Neural progenitor cell (in vitro differentiated cells): ENCODE measurements at regions not wholly inside any gene's neighbourhood (a gene's known extent, or its start where the extent isn't known, plus 50 kb on each side); places are given as distances from the start of the nearest gene placed in this dataset.

Experiments used
- DNase-seq: peaks from one replicate; pipeline ENCODE4 v3.0.0-alpha.2; 2016; ENCODE audit warnings: low spot score
- H2AFZ ChIP-seq: fragments of 200-600 bp; sonication (generic); replicated peaks from 2 replicates; pipeline ENCODE4 v1.6.1; 2016; ENCODE audit warnings: antibody characterized with exemption
- H3F3A ChIP-seq: fragments of 200-600 bp; sonication (generic); 2 replicates; pipeline ENCODE4 v1.6.1; 2016; ENCODE audit warnings: antibody characterized with exemption, low read depth
- H3K27ac ChIP-seq: fragments of 200-600 bp; sonication (generic); 2 replicates; pipeline ENCODE4 v1.5.1; 2016; ENCODE audit warnings: mild to moderate bottlenecking
- H3K27me3 ChIP-seq: fragments of 200-600 bp; sonication (generic); 2 replicates; pipeline ENCODE4 v1.6.1; 2016; ENCODE audit warnings: mild to moderate bottlenecking, moderate library complexity
- H3K36me3 ChIP-seq: fragments of 200-600 bp; sonication (generic); 2 replicates; pipeline ENCODE4 v1.5.1; 2016
- H3K4me1 ChIP-seq: fragments of 200-600 bp; sonication (generic); 2 replicates; pipeline ENCODE4 v1.6.1; 2016; ENCODE audit warnings: mixed run types
- H3K4me2 ChIP-seq: fragments of 200-600 bp; sonication (generic); 2 replicates; pipeline ENCODE4 v1.6.1; 2016
- H3K4me3 ChIP-seq: fragments of 200-600 bp; sonication (generic); 2 replicates; pipeline ENCODE4 v1.5.1; 2016
- H3K79me2 ChIP-seq: fragments of 200-600 bp; sonication (generic); 2 replicates; pipeline ENCODE4 v1.6.1; 2016; ENCODE audit warnings: low read depth
- H3K9ac ChIP-seq: fragments of 200-600 bp; sonication (generic); 2 replicates; pipeline ENCODE4 v1.6.1; 2016
- H3K9me3 ChIP-seq: fragments of 200-600 bp; sonication (generic); 2 replicates; pipeline ENCODE4 v1.5.1; 2016; ENCODE audit warnings: low read depth
- H4K20me1 ChIP-seq: fragments of 200-600 bp; sonication (generic); 2 replicates; pipeline ENCODE4 v1.6.1; 2016; ENCODE audit warnings: low read depth
- H3K27ac Mint-ChIP-seq: 3 replicates; pipeline ENCODE4 v1.8.0; 2021; ENCODE audit warnings: mixed read lengths
- H3K27me3 Mint-ChIP-seq: 2 replicates; pipeline ENCODE4 v1.8.0; 2022; ENCODE audit warnings: low read depth, mild to moderate bottlenecking, inconsistent platforms, moderate library complexity, mixed read lengths; ENCODE audit not compliant: insufficient read depth
- H3K36me3 Mint-ChIP-seq: 3 replicates; pipeline ENCODE4 v1.8.0; 2021; ENCODE audit warnings: mixed read lengths
- H3K4me1 Mint-ChIP-seq: 3 replicates; pipeline ENCODE4 v1.8.0; 2021; ENCODE audit warnings: mixed read lengths
- H3K4me3 Mint-ChIP-seq: 3 replicates; pipeline ENCODE4 v1.8.0; 2021; ENCODE audit warnings: mild to moderate bottlenecking, moderate library complexity, mixed read lengths
- H3K9me3 Mint-ChIP-seq: 3 replicates; pipeline ENCODE4 v1.8.0; 2020; ENCODE audit warnings: mixed read lengths
- EZH2 ChIP-seq: fragments of 200-600 bp; sonication (generic); IDR thresholded peaks from 2 replicates; pipeline ENCODE4 v1.6.1; 2017; ENCODE audit warnings: antibody characterized with exemption, mild to moderate bottlenecking, moderate library complexity
- EZH2phosphoT487 ChIP-seq: fragments of 200-600 bp; sonication (generic); IDR thresholded peaks from 2 replicates; pipeline ENCODE4 v1.6.1; 2017; ENCODE audit warnings: antibody characterized with exemption
- TF ChIP-seq, protein P1 (sequence below): fragments of 200-600 bp; sonication (generic); IDR thresholded peaks from 2 replicates; pipeline ENCODE4 v1.5.1; 2017; ENCODE audit warnings: antibody characterized with exemption, mild to moderate bottlenecking

DNA sequence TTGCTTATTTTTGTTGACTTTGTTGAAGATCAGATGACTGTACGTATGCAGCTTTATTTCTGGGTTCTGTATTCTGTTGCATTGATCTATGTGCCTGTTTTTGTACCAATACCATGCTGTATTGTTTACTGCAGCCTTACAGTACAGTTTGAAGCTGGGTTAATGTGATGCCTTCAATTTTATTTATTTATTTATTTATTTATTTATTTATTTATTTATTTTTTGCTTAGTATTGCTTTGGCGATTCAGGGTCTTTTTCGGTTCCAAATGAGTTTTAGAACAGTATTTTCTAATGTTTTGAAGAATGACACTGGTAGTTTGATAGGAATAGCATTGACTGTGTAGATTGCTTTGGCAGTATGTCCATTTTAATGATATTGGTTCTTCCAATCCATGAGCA, 210.3 kb downstream of the EPM2A start:
- H3K36me3 ChIP-seq: no peaks in the 10 kb centered on the region
- no peaks in the 10 kb centered on the region for H4K20me1 ChIP-seq
- no peak for DNase-seq
- Mint-ChIP-seq H3K4me1 (no peaks in the 10 kb centered on the region), H3K9me3 (peaks cover 4% of the 10 kb centered on the region), H3K36me3 (no peaks in the 10 kb centered on the region), H3K4me3 (no peak overlapping the region), H3K27ac (no peak overlapping the region), H3K27me3 (no peaks in the 10 kb centered on the region)
- no peaks in the 10 kb centered on the region for H3K9me3 ChIP-seq
- no peaks in the 10 kb centered on the region for H3K79me2 ChIP-seq
- H2AFZ ChIP-seq: no peak overlapping the region
- TF ChIP-seq, protein P1, sequence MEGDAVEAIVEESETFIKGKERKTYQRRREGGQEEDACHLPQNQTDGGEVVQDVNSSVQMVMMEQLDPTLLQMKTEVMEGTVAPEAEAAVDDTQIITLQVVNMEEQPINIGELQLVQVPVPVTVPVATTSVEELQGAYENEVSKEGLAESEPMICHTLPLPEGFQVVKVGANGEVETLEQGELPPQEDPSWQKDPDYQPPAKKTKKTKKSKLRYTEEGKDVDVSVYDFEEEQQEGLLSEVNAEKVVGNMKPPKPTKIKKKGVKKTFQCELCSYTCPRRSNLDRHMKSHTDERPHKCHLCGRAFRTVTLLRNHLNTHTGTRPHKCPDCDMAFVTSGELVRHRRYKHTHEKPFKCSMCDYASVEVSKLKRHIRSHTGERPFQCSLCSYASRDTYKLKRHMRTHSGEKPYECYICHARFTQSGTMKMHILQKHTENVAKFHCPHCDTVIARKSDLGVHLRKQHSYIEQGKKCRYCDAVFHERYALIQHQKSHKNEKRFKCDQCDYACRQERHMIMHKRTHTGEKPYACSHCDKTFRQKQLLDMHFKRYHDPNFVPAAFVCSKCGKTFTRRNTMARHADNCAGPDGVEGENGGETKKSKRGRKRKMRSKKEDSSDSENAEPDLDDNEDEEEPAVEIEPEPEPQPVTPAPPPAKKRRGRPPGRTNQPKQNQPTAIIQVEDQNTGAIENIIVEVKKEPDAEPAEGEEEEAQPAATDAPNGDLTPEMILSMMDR: no peak
- no peak for TF ChIP-seq EZH2
- TF ChIP-seq EZH2phosphoT487: no peak
- H3F3A ChIP-seq: peaks cover 2% of the 10 kb centered on the region
- H3K27me3 ChIP-seq: no peaks in the 10 kb centered on the region
- H3K4me1 ChIP-seq: peaks cover 3% of the 10 kb centered on the region
- H3K9ac ChIP-seq: no peak overlapping the region
- H3K4me2 ChIP-seq: no peak overlapping the region
- no peak overlapping the region for H3K27ac ChIP-seq
- no peak overlapping the region for H3K4me3 ChIP-seq

DNA sequence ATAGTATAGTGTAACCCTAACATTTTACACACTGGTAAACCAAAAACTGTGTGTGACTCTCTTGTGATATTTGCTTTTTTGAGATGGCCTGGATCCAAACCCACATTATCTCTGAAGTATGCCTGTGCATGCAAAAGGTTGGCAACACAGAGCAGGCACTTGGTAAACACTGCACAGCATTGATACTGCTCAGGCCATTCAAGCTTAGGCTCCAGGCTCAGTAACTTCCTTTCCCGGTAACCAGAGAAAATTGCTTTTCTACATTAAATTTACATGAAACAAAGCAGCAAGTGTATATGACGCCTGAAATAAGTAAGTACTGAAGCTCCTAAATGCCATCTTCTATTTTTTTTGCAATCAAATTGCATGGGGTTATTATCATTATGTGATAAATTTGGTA, 205.7 kb downstream of the EPM2A start:
- H3K36me3 ChIP-seq: no peaks in the 10 kb centered on the region
- no peaks in the 10 kb centered on the region for H3K36me3 Mint-ChIP-seq
- no peak overlapping the region for H3K4me3 ChIP-seq
- DNase-seq: no peak
- H3K27ac Mint-ChIP-seq: no peak overlapping the region
- no peaks in the 10 kb centered on the region for H3K79me2 ChIP-seq
- H2AFZ ChIP-seq: no peak overlapping the region
- no peak overlapping the region for H3K27ac ChIP-seq
- peaks cover 19% of the 10 kb centered on the region for H3F3A ChIP-seq
- no peaks in the 10 kb centered on the region for H3K27me3 Mint-ChIP-seq
- peaks cover 5% of the 10 kb centered on the region for H3K4me1 Mint-ChIP-seq
- H3K9ac ChIP-seq: no peak overlapping the region
- no peak overlapping the region for H3K4me3 Mint-ChIP-seq
- peaks cover 4% of the 10 kb centered on the region for H3K9me3 Mint-ChIP-seq
- H3K27me3 ChIP-seq: no peaks in the 10 kb centered on the region
- peaks cover 29% of the 10 kb centered on the region for H3K4me1 ChIP-seq
- H3K9me3 ChIP-seq: no peaks in the 10 kb centered on the region
- H4K20me1 ChIP-seq: no peaks in the 10 kb centered on the region
- H3K4me2 ChIP-seq: no peak overlapping the region
- TF ChIP-seq, protein P1: no peak
- TF ChIP-seq EZH2: no peak
- TF ChIP-seq EZH2phosphoT487: no peak

DNA sequence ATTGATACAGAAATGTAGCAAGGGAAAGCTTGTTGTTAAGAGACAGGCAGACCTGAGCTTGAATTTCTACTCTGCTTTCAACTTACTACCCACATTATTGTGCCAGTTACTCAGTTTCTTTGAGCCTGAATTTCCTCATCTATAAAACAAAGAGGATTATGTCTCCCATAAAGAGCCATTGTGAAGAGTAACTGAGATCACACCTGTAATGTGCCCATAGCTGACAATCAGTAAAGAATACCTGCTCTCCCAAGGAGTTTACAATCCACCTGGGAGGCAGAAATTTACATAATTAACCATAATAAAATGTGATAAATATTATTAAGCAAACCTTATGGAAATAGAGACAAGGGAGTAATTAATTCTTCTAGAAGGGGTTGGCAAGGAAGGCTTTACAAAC, 204.9 kb downstream of the EPM2A start:
- no peak overlapping the region for H3K4me3 ChIP-seq
- H3K4me3 Mint-ChIP-seq: no peak overlapping the region
- no peak for DNase-seq
- H3K9ac ChIP-seq: no peak overlapping the region
- H3K36me3 Mint-ChIP-seq: no peaks in the 10 kb centered on the region
- no peaks in the 10 kb centered on the region for H3K36me3 ChIP-seq
- peaks cover 4% of the 10 kb centered on the region for H3K9me3 Mint-ChIP-seq
- H3K4me2 ChIP-seq: peak overlapping the region; percentile 12
- peaks cover 29% of the 10 kb centered on the region for H3K4me1 ChIP-seq
- H3K27ac Mint-ChIP-seq: no peak overlapping the region
- peaks cover 19% of the 10 kb centered on the region for H3F3A ChIP-seq
- H3K27me3 Mint-ChIP-seq: no peaks in the 10 kb centered on the region
- H3K79me2 ChIP-seq: no peaks in the 10 kb centered on the region
- TF ChIP-seq EZH2: no peak
- no peak for TF ChIP-seq EZH2phosphoT487
- TF ChIP-seq, protein P1: no peak
- H4K20me1 ChIP-seq: no peaks in the 10 kb centered on the region
- no peak overlapping the region for H3K27ac ChIP-seq
- no peaks in the 10 kb centered on the region for H3K9me3 ChIP-seq
- peaks cover 5% of the 10 kb centered on the region for H3K4me1 Mint-ChIP-seq
- no peak overlapping the region for H2AFZ ChIP-seq
- H3K27me3 ChIP-seq: no peaks in the 10 kb centered on the region
